ENCODE measurements at regions not wholly inside any gene's neighbourhood (a gene's known extent, or its start where the extent isn't known, plus 50 kb on each side); places are given as distances from the start of the nearest gene placed in this dataset.

DNA sequence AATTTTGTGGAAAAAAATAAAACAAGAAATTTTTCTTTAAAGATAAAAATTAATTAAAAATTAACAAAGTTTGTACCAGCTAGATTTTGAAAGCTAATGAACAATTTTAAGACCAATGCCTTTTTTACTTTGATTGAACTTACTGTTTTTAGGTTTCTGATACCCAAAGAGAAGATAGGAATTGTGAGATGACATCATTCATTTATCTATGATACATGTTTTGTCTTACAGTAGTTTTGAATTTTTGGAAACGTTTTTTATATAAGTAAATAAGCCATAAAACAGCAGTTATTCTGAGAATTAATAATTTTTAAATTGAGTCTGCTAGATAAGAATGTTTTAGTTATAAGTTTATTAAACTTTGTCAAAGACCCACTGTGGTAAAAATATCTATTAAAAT lies 65.0 kb upstream of the GPR174 start:
- no peak for TF ChIP-seq POLR2A (IDR thresholded peaks at IDR 0.05; ENCODE audit: low read depth)
- TF ChIP-seq, protein P1, sequence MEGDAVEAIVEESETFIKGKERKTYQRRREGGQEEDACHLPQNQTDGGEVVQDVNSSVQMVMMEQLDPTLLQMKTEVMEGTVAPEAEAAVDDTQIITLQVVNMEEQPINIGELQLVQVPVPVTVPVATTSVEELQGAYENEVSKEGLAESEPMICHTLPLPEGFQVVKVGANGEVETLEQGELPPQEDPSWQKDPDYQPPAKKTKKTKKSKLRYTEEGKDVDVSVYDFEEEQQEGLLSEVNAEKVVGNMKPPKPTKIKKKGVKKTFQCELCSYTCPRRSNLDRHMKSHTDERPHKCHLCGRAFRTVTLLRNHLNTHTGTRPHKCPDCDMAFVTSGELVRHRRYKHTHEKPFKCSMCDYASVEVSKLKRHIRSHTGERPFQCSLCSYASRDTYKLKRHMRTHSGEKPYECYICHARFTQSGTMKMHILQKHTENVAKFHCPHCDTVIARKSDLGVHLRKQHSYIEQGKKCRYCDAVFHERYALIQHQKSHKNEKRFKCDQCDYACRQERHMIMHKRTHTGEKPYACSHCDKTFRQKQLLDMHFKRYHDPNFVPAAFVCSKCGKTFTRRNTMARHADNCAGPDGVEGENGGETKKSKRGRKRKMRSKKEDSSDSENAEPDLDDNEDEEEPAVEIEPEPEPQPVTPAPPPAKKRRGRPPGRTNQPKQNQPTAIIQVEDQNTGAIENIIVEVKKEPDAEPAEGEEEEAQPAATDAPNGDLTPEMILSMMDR (IDR thresholded peaks at IDR 0.05) = no peak
- TF ChIP-seq POLR2AphosphoS5 (IDR thresholded peaks at IDR 0.05) = no peak

Measured in esophagus muscularis mucosa (tissue), 3 donors.